ENCODE measurements at regions not wholly inside any gene's neighbourhood (a gene's known extent, or its start where the extent isn't known, plus 50 kb on each side); places are given as distances from the start of the nearest gene placed in this dataset.
A peak's percentile ranks its signal among the peaks of the same experiment; 100 is the strongest.

DNA sequence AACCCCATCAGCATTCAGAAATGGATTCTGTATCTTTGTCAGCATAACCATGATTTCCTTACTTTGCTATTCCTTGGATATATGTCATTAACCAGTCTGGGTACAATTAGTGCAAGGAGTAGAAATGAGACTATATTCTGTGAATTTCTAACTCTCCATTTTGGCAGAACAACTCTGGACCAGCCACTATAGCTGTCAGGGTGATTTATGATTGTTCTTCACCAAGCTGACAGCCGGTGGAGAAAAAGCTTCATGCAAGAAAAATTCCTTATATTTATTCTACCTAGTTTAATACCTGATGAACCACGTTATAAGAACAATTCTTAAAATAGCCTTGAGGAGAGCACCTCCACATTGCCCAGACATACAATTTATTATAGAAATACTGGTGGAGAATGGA is 431.2 kb upstream of the TCF4 start:
- Histone ChIP-seq H3K79me1 (ENCODE audit: low read depth, low read length) (no peaks in the 10 kb centered on the region), H2AFZ (ENCODE audit: low read length) (no peak overlapping the region), H3K4ac (replicated peaks; ENCODE audit: insufficient read length, low read depth, low read length) (no peak overlapping the region), H2BK120ac (replicated peaks; ENCODE audit: low read depth, low read length) (no peak overlapping the region), H4K20me1 (replicated peaks in 1 of 2; ENCODE audit: control insufficient read depth in 1 of 2, insufficient read depth in 2 of 2, low read length in 2 of 2) (no peaks in the 10 kb centered on the region), H3K23ac (ENCODE audit: insufficient read length) (no peak overlapping the region), H3K9ac (replicated peaks in 1 of 4; ENCODE audit: extremely low read depth in 1 of 4, low read depth in 3 of 4, low read length in 3 of 4) (no peak overlapping the region), H3K56ac (replicated peaks; ENCODE audit: insufficient read length, low read depth, low read length) (peak overlapping the region; percentile 16), H2BK15ac (ENCODE audit: low read length) (no peak overlapping the region), H3K14ac (ENCODE audit: insufficient read length) (no peak overlapping the region), H2BK12ac (ENCODE audit: low read depth, low read length) (no peak overlapping the region), H3K4me1 (replicated peaks in 1 of 4; ENCODE audit: control insufficient read depth in 3 of 4, insufficient read depth in 4 of 4, low read length in 3 of 4) (no peaks in the 10 kb centered on the region), H3K18ac (ENCODE audit: extremely low read depth, low read length) (no peak overlapping the region), H3K27ac (ENCODE audit: low read depth, low read length) (no peak overlapping the region), H3K4me2 (ENCODE audit: insufficient read depth in 1 of 2, low read depth in 2 of 2, low read length in 2 of 2) (no peak overlapping the region), H3K23me2 (ENCODE audit: low read depth, low read length) (no peaks in the 10 kb centered on the region; the same call in 1 of the 2 replicates), H2BK5ac (ENCODE audit: low read depth, low read length) (no peak overlapping the region), H3K4me3 (ENCODE audit: extremely low read depth in 1 of 4, insufficient read depth in 2 of 4, low read depth in 3 of 4, low read length in 4 of 4) (no peak overlapping the region), H3K9me3 (ENCODE audit: insufficient read depth in 2 of 2, low read depth in 1 of 2, low read length in 1 of 2) (no peaks in the 10 kb centered on the region), H2AK5ac (ENCODE audit: low read depth, low read length) (no peak overlapping the region), H4K8ac (ENCODE audit: extremely low read depth, insufficient read depth, low read length) (no peak overlapping the region), H2BK20ac (ENCODE audit: low read length) (no peak overlapping the region), H3K27me3 (replicated peaks in 1 of 4; ENCODE audit: control insufficient read depth in 3 of 4, extremely low read depth in 1 of 4, insufficient read depth in 3 of 4, low read length in 3 of 4) (peaks cover 0 to 1% (median 0%) of the 10 kb centered on the region in 4 experiments; a peak in 1 of 7 replicates), H4K5ac (ENCODE audit: insufficient read length, low read depth, low read length) (no peak overlapping the region), H3K36me3 (ENCODE audit: control insufficient read depth in 2 of 4, insufficient read depth in 4 of 4, low read length in 3 of 4) (no peaks in the 10 kb centered on the region), H4K91ac (replicated peaks; ENCODE audit: insufficient read length, low read length) (no peak overlapping the region), H3K79me2 (ENCODE audit: control insufficient read depth in 1 of 2, insufficient read depth in 2 of 2, low read length in 2 of 2) (no peaks in the 10 kb centered on the region)
- no peak for DNase-seq (ENCODE audit: low read depth in 1 of 2, low spot score in 2 of 2)
- POLR2A ChIA-PET (ENCODE audit: partially characterized antibody), result no interaction called here
- WGBS, 2 experiments (ENCODE audit: extremely low coverage in 1 of 2, insufficient coverage in 1 of 2, insufficient read length in 1 of 2, insufficient replicate concordance in 2 of 2, low coverage in 1 of 2, low lambda C conversion rate in 2 of 2, missing lambda C conversion rate in 1 of 2), result 89% methylated on average over 2 of the region's 2 CpGs; no CpG with 5 or more reads in 1 of the 2 experiments
- CTCF ChIA-PET (ENCODE audit: partially characterized antibody), result no interaction called here
- FAIRE-seq, result no peak
- TF ChIP-seq MAFK (IDR thresholded peaks at IDR 0.05; ENCODE audit: low read depth, low read length) (no peak), SIX5 (IDR thresholded peaks at IDR 0.05; ENCODE audit: low read depth, low read length) (no peak), SUZ12 (IDR thresholded peaks at IDR 0.05; ENCODE audit: low read length) (no peak), RFX5 (IDR thresholded peaks at IDR 0.05; ENCODE audit: borderline replicate concordance, low read depth, low read length) (no peak), YY1 (IDR thresholded peaks at IDR 0.05; ENCODE audit: low read depth, low read length) (no peak)
- TF ChIP-seq, protein P1, sequence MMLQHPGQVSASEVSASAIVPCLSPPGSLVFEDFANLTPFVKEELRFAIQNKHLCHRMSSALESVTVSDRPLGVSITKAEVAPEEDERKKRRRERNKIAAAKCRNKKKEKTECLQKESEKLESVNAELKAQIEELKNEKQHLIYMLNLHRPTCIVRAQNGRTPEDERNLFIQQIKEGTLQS (IDR thresholded peaks at IDR 0.05; ENCODE audit: insufficient read depth, low read depth, low read length), result no peak

Data from H1 (cell line).